DND-41 (cell line): ENCODE measurements at regions not wholly inside any gene's neighbourhood (a gene's known extent, or its start where the extent isn't known, plus 50 kb on each side); places are given as distances from the start of the nearest gene placed in this dataset.

Source experiments
- ATAC-seq: fragments of 200-7000 bp; cut with Tn5 transposase; 3 replicates; pipeline ENCODE4 v1.9.1; 2021; ENCODE audit warnings: low read depth; ENCODE audit not compliant: insufficient read depth
- DNase-seq: peaks from one replicate; pipeline ENCODE4 v3.0.0-alpha.2; 2020
- H2AFZ ChIP-seq: 2 replicates; pipeline ENCODE4 v1.6.0; 2012; ENCODE audit warnings: low read depth, low read length
- H3K27ac ChIP-seq: 2 replicates; pipeline ENCODE4 v1.5.1; 2012; ENCODE audit warnings: low read length, inconsistent platforms
- H3K27me3 ChIP-seq: fragments of 200-600 bp; sonication (generic); 2 replicates; pipeline ENCODE4 v1.6.0; 2012; ENCODE audit warnings: low read length, mild to moderate bottlenecking, inconsistent platforms; ENCODE audit not compliant: insufficient read depth, poor library complexity
- H3K36me3 ChIP-seq: 2 replicates; pipeline ENCODE4 v1.5.1; 2012; ENCODE audit warnings: low read length, inconsistent platforms; ENCODE audit not compliant: insufficient read depth
- H3K4me1 ChIP-seq: 2 replicates; pipeline ENCODE4 v1.5.1; 2012; ENCODE audit warnings: mild to moderate bottlenecking, low read length; ENCODE audit not compliant: insufficient read depth
- H3K4me2 ChIP-seq: 2 replicates; pipeline ENCODE4 v1.6.0; 2012; ENCODE audit warnings: mild to moderate bottlenecking, moderate library complexity, low read length, inconsistent platforms; ENCODE audit not compliant: insufficient read depth
- H3K4me3 ChIP-seq, 2 experiments: fragments of 200-600 bp in 1 of 2; shearing (Covaris generic) in 1 of 2; 2 replicates each; pipeline ENCODE4 v1.5.1; 2012 to 2016; ENCODE audit warnings: inconsistent platforms in 2 of 2, low read length in 2 of 2, mild to moderate bottlenecking in 2 of 2, low read depth in 1 of 2, moderate library complexity in 1 of 2
- H3K79me2 ChIP-seq: 2 replicates; pipeline ENCODE4 v1.6.0; 2012; ENCODE audit warnings: low read length, inconsistent platforms; ENCODE audit not compliant: insufficient read depth
- H3K9ac ChIP-seq: 2 replicates; pipeline ENCODE4 v1.6.0; 2012; ENCODE audit warnings: low read depth, mild to moderate bottlenecking, inconsistent platforms, low read length, moderate library complexity
- H3K9me3 ChIP-seq: 2 replicates; pipeline ENCODE4 v1.5.1; 2012; ENCODE audit warnings: low read length, moderate library complexity, mild to moderate bottlenecking, inconsistent platforms; ENCODE audit not compliant: insufficient read depth, severe bottlenecking
- H4K20me1 ChIP-seq: 2 replicates; pipeline ENCODE4 v1.6.0; 2012; ENCODE audit warnings: low read length; ENCODE audit not compliant: insufficient read depth
- CTCF ChIP-seq: IDR thresholded peaks from 2 replicates; pipeline ENCODE4 v1.5.1; 2012; ENCODE audit warnings: borderline replicate concordance, low read length, moderate library complexity, mild to moderate bottlenecking; ENCODE audit not compliant: poor library complexity, severe bottlenecking; ENCODE audit errors: extremely low read depth
- EZH2 ChIP-seq: IDR thresholded peaks from 3 replicates; pipeline ENCODE4 v1.6.1; 2012; ENCODE audit warnings: borderline replicate concordance, low read depth, mild to moderate bottlenecking, moderate library complexity, low read length, inconsistent platforms; ENCODE audit not compliant: severe bottlenecking

GRCh38 chr4:161206528-161207080, 957.2 kb downstream of the FSTL5 start:
- H3K4me2 ChIP-seq, result no peak overlapping the region
- TF ChIP-seq CTCF (no peak), EZH2 (no peak)
- no peaks in the 10 kb centered on the region for H3K36me3 ChIP-seq

GRCh38 chr4:161203865-161204264, 959.9 kb downstream of the FSTL5 start:
- Histone ChIP-seq H3K4me2 (no peak overlapping the region), H3K4me1 (no peaks in the 10 kb centered on the region), H3K9me3 (no peaks in the 10 kb centered on the region), H3K79me2 (no peaks in the 10 kb centered on the region), H2AFZ (no peak overlapping the region), H3K27me3 (no peaks in the 10 kb centered on the region), H3K36me3 (no peaks in the 10 kb centered on the region), H4K20me1 (no peaks in the 10 kb centered on the region), H3K4me3 (no peak overlapping the region), H3K27ac (no peak overlapping the region), H3K9ac (no peak overlapping the region)
- TF ChIP-seq EZH2 (no peak), CTCF (no peak)
- DNase-seq (no peak), ATAC-seq (no peak)

More at GRCh38 chr4:161206528-161207080, 957.2 kb downstream of the FSTL5 start:
- H3K9ac ChIP-seq, result no peak overlapping the region
- no peak overlapping the region for H3K27ac ChIP-seq
- H2AFZ ChIP-seq, result no peak overlapping the region
- ATAC-seq (no peak), DNase-seq (no peak)
- H3K79me2 ChIP-seq, result no peaks in the 10 kb centered on the region
- H3K27me3 ChIP-seq, result no peaks in the 10 kb centered on the region
- H3K9me3 ChIP-seq, result no peaks in the 10 kb centered on the region
- H4K20me1 ChIP-seq, result no peaks in the 10 kb centered on the region
- no peak overlapping the region for H3K4me3 ChIP-seq
- H3K4me1 ChIP-seq, result no peaks in the 10 kb centered on the region

- ATAC-seq, result no peak
- Histone ChIP-seq H3K27me3 (no peaks in the 10 kb centered on the region), H3K9ac (no peak overlapping the region), H3K9me3 (no peaks in the 10 kb centered on the region), H4K20me1 (no peaks in the 10 kb centered on the region), H2AFZ (no peak overlapping the region), H3K36me3 (no peaks in the 10 kb centered on the region), H3K4me2 (no peak overlapping the region), H3K4me1 (no peaks in the 10 kb centered on the region), H3K4me3 (no peak overlapping the region), H3K27ac (no peak overlapping the region), H3K79me2 (no peaks in the 10 kb centered on the region)
- TF ChIP-seq CTCF (no peak), EZH2 (no peak)
- no peak for DNase-seq
These were observed 965.9 kb downstream of the FSTL5 start for GRCh38 chr4:161197912-161198311.

GRCh38 chr4:161197474-161197873, 966.3 kb downstream of the FSTL5 start:
- Histone ChIP-seq H2AFZ (no peak overlapping the region), H3K4me3 (no peak overlapping the region), H3K9me3 (no peaks in the 10 kb centered on the region), H3K79me2 (no peaks in the 10 kb centered on the region), H3K27ac (no peak overlapping the region), H3K4me2 (no peak overlapping the region), H3K27me3 (no peaks in the 10 kb centered on the region), H3K9ac (no peak overlapping the region), H4K20me1 (no peaks in the 10 kb centered on the region), H3K4me1 (no peaks in the 10 kb centered on the region), H3K36me3 (no peaks in the 10 kb centered on the region)
- ATAC-seq, result no peak
- TF ChIP-seq EZH2 (no peak), CTCF (no peak)
- no peak for DNase-seq
